Neural cell (in vitro differentiated cells): ENCODE measurements at regions not wholly inside any gene's neighbourhood (a gene's known extent, or its start where the extent isn't known, plus 50 kb on each side); places are given as distances from the start of the nearest gene placed in this dataset.

Experiments used
- H2AFZ ChIP-seq: fragments of 200-600, 300-800 bp; sonication (generic), shearing (Covaris generic); 2 replicates; pipeline ENCODE4 v1.6.0; 2014; ENCODE audit warnings: low read depth, mild to moderate bottlenecking, antibody characterized with exemption, low read length, moderate library complexity
- H3F3A ChIP-seq: fragments of 200-600 bp; shearing (Covaris generic); 2 replicates; pipeline ENCODE4 v1.6.1; 2016; ENCODE audit warnings: mild to moderate bottlenecking, moderate library complexity, mixed read lengths, antibody characterized with exemption, low read length; ENCODE audit not compliant: insufficient read depth, poor library complexity, severe bottlenecking
- H3K27ac ChIP-seq: fragments of 200-600, 300-800 bp; sonication (generic), shearing (Covaris generic); 2 replicates; pipeline ENCODE4 v1.5.1; 2014; ENCODE audit warnings: mild to moderate bottlenecking, low read length, moderate library complexity
- H3K27me3 ChIP-seq: fragments of 300-800, 200-600 bp; sonication (generic), shearing (Covaris generic); 2 replicates; pipeline ENCODE4 v1.6.0; 2014; ENCODE audit warnings: mild to moderate bottlenecking, low read depth, low read length, moderate library complexity; ENCODE audit not compliant: insufficient read depth
- H3K36me3 ChIP-seq: fragments of 300-800, 200-600 bp; sonication (generic), shearing (Covaris generic); 2 replicates; pipeline ENCODE4 v1.5.1; 2014; ENCODE audit warnings: mild to moderate bottlenecking, antibody characterized with exemption, low read length, moderate library complexity; ENCODE audit not compliant: insufficient read depth
- H3K4me2 ChIP-seq: fragments of 300-800, 200-600 bp; sonication (generic), shearing (Covaris generic); 2 replicates; pipeline ENCODE4 v1.6.0; 2014; ENCODE audit warnings: mild to moderate bottlenecking, low read length
- H3K4me3 ChIP-seq: fragments of 300-800, 200-600 bp; sonication (generic), shearing (Covaris generic); 2 replicates; pipeline ENCODE4 v1.5.1; 2014; ENCODE audit warnings: mild to moderate bottlenecking, low read length, moderate library complexity
- H3K79me2 ChIP-seq: fragments of 200-600 bp; shearing (Covaris generic); replicated peaks from 2 replicates; pipeline ENCODE4 v1.6.0; 2014; ENCODE audit warnings: mild to moderate bottlenecking, low read length, moderate library complexity; ENCODE audit not compliant: insufficient read depth
- H3K9ac ChIP-seq: fragments of 300-800, 200-600 bp; sonication (generic), shearing (Covaris generic); 2 replicates; pipeline ENCODE4 v1.6.1; 2016; ENCODE audit warnings: mild to moderate bottlenecking, low read length, mixed read lengths
- H3K9me2 ChIP-seq: fragments of 200-600 bp; shearing (Covaris generic); 2 replicates; pipeline ENCODE4 v1.6.1; 2016; ENCODE audit warnings: mild to moderate bottlenecking, low read length, mixed read lengths; ENCODE audit not compliant: insufficient read depth
- H3K9me3 ChIP-seq: fragments of 200-600, 300-800 bp; sonication (generic), shearing (Covaris generic); 2 replicates; pipeline ENCODE4 v1.6.1; 2016; ENCODE audit warnings: mild to moderate bottlenecking, mixed run types, low read length, moderate library complexity, mixed read lengths
- H4K20me1 ChIP-seq: fragments of 200-600 bp; shearing (Covaris generic); 2 replicates; pipeline ENCODE4 v1.6.1; 2016; ENCODE audit warnings: mild to moderate bottlenecking, mixed run types; ENCODE audit not compliant: insufficient read depth
- EP300 ChIP-seq: fragments of 450-650 bp; conservative IDR thresholded peaks from 2 replicates; pipeline ENCODE4 v1.6.1; 2014; ENCODE audit warnings: antibody characterized with exemption, mild to moderate bottlenecking, moderate library complexity; ENCODE audit not compliant: poor library complexity, severe bottlenecking
- EZH2 ChIP-seq: fragments of 200-600, 300-800 bp; shearing (Covaris generic), sonication (generic); IDR thresholded peaks from 2 replicates; pipeline ENCODE4 v1.6.1; 2014; ENCODE audit warnings: antibody characterized with exemption, low read length, borderline replicate concordance, mild to moderate bottlenecking; ENCODE audit not compliant: insufficient read depth, poor library complexity, severe bottlenecking
- MXI1 ChIP-seq: fragments of 450-650 bp; conservative IDR thresholded peaks from 2 replicates; pipeline ENCODE4 v1.6.1; 2014; ENCODE audit warnings: antibody characterized with exemption, mild to moderate bottlenecking; ENCODE audit not compliant: poor library complexity, severe bottlenecking
- POLR2AphosphoS5 ChIP-seq: IDR thresholded peaks from 2 replicates; pipeline ENCODE4 v1.6.1; 2012
- RAD21 ChIP-seq: fragments of 450-650 bp; conservative IDR thresholded peaks from 2 replicates; pipeline ENCODE4 v1.6.1; 2014; ENCODE audit warnings: antibody characterized with exemption, mild to moderate bottlenecking, moderate library complexity
- SMC3 ChIP-seq: fragments of 450-650 bp; conservative IDR thresholded peaks from 2 replicates; pipeline ENCODE4 v1.6.1; 2014; ENCODE audit warnings: antibody characterized with exemption, mild to moderate bottlenecking, moderate library complexity; ENCODE audit not compliant: poor library complexity
- TAF1 ChIP-seq: IDR thresholded peaks from 2 replicates; pipeline ENCODE4 v1.6.1; 2012; ENCODE audit warnings: low read depth
- TF ChIP-seq, protein P1 (sequence below): IDR thresholded peaks from 2 replicates; pipeline ENCODE4 v1.6.1; 2012; ENCODE audit warnings: borderline replicate concordance
- TF ChIP-seq, protein P2 (sequence below): fragments of 450-650 bp; IDR thresholded peaks from 2 replicates; pipeline ENCODE4 v1.5.1; 2014; ENCODE audit warnings: antibody characterized with exemption, mild to moderate bottlenecking, moderate library complexity; ENCODE audit not compliant: poor library complexity, severe bottlenecking

GRCh38 chr2:164302786-164303185, 318.5 kb downstream of the GRB14 start:
- TF ChIP-seq, protein P1, sequence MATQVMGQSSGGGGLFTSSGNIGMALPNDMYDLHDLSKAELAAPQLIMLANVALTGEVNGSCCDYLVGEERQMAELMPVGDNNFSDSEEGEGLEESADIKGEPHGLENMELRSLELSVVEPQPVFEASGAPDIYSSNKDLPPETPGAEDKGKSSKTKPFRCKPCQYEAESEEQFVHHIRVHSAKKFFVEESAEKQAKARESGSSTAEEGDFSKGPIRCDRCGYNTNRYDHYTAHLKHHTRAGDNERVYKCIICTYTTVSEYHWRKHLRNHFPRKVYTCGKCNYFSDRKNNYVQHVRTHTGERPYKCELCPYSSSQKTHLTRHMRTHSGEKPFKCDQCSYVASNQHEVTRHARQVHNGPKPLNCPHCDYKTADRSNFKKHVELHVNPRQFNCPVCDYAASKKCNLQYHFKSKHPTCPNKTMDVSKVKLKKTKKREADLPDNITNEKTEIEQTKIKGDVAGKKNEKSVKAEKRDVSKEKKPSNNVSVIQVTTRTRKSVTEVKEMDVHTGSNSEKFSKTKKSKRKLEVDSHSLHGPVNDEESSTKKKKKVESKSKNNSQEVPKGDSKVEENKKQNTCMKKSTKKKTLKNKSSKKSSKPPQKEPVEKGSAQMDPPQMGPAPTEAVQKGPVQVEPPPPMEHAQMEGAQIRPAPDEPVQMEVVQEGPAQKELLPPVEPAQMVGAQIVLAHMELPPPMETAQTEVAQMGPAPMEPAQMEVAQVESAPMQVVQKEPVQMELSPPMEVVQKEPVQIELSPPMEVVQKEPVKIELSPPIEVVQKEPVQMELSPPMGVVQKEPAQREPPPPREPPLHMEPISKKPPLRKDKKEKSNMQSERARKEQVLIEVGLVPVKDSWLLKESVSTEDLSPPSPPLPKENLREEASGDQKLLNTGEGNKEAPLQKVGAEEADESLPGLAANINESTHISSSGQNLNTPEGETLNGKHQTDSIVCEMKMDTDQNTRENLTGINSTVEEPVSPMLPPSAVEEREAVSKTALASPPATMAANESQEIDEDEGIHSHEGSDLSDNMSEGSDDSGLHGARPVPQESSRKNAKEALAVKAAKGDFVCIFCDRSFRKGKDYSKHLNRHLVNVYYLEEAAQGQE, result no peak
- no peak for TF ChIP-seq TAF1
- TF ChIP-seq EZH2, result no peak
- TF ChIP-seq SMC3, result no peak
- no peak for TF ChIP-seq RAD21
- TF ChIP-seq, protein P2, sequence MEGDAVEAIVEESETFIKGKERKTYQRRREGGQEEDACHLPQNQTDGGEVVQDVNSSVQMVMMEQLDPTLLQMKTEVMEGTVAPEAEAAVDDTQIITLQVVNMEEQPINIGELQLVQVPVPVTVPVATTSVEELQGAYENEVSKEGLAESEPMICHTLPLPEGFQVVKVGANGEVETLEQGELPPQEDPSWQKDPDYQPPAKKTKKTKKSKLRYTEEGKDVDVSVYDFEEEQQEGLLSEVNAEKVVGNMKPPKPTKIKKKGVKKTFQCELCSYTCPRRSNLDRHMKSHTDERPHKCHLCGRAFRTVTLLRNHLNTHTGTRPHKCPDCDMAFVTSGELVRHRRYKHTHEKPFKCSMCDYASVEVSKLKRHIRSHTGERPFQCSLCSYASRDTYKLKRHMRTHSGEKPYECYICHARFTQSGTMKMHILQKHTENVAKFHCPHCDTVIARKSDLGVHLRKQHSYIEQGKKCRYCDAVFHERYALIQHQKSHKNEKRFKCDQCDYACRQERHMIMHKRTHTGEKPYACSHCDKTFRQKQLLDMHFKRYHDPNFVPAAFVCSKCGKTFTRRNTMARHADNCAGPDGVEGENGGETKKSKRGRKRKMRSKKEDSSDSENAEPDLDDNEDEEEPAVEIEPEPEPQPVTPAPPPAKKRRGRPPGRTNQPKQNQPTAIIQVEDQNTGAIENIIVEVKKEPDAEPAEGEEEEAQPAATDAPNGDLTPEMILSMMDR, result no peak
- no peak for TF ChIP-seq MXI1
- TF ChIP-seq POLR2AphosphoS5, result no peak
- no peak for TF ChIP-seq EP300
- H3K9me3 ChIP-seq, result no peaks in the 10 kb centered on the region
- H3K9me2 ChIP-seq, result no peaks in the 10 kb centered on the region
- no peaks in the 10 kb centered on the region for H3K79me2 ChIP-seq
- no peak overlapping the region for H3K4me3 ChIP-seq
- no peak overlapping the region for H3K9ac ChIP-seq
- no peak overlapping the region for H2AFZ ChIP-seq
- H3K36me3 ChIP-seq, result no peaks in the 10 kb centered on the region
- H4K20me1 ChIP-seq, result no peaks in the 10 kb centered on the region
- H3K27me3 ChIP-seq, result no peaks in the 10 kb centered on the region
- no peak overlapping the region for H3K4me2 ChIP-seq
- no peaks in the 10 kb centered on the region for H3F3A ChIP-seq
- H3K27ac ChIP-seq, result no peak overlapping the region

- no peaks in the 10 kb centered on the region for H3K36me3 ChIP-seq
- no peak overlapping the region for H3K27ac ChIP-seq
These were observed 333.0 kb downstream of the GRB14 start for GRCh38 chr2:164288235-164288634.

More at GRCh38 chr2:164288235-164288634, 333.0 kb downstream of the GRB14 start:
- Histone ChIP-seq H3K9me3 (no peaks in the 10 kb centered on the region), H3F3A (no peaks in the 10 kb centered on the region), H4K20me1 (no peaks in the 10 kb centered on the region), H3K4me3 (no peak overlapping the region), H3K9me2 (no peaks in the 10 kb centered on the region), H3K27me3 (no peaks in the 10 kb centered on the region), H3K79me2 (no peaks in the 10 kb centered on the region), H3K4me2 (no peak overlapping the region), H3K9ac (no peak overlapping the region), H2AFZ (no peak overlapping the region)
- TF ChIP-seq POLR2AphosphoS5 (no peak), SMC3 (no peak), EZH2 (no peak), RAD21 (no peak), EP300 (no peak), MXI1 (no peak), TAF1 (no peak)
- TF ChIP-seq, protein P2, result no peak
- TF ChIP-seq, protein P1, result no peak
